K562 (cell line): ENCODE measurements at regions not wholly inside any gene's neighbourhood (a gene's known extent, or its start where the extent isn't known, plus 50 kb on each side); places are given as distances from the start of the nearest gene placed in this dataset.

ENCODE experiments used
- GTF2F1 ChIP-seq: IDR thresholded peaks from 2 replicates; pipeline ENCODE4 v1.6.1; 2011; ENCODE audit warnings: low read depth, low read length, improper control_type of control experiment
- HES1 ChIP-seq: fragments of 450-650 bp; IDR thresholded peaks from 2 replicates; pipeline ENCODE4 v1.6.1; 2016; ENCODE audit warnings: low read depth, mild to moderate bottlenecking, moderate library complexity
- RBM34 ChIP-seq: fragments of 200-400 bp; formaldehyde crosslinking; IDR thresholded peaks from 2 replicates; pipeline ENCODE4 v1.6.1; 2018; ENCODE audit warnings: low read length, borderline replicate concordance; ENCODE audit not compliant: insufficient read depth

DNA sequence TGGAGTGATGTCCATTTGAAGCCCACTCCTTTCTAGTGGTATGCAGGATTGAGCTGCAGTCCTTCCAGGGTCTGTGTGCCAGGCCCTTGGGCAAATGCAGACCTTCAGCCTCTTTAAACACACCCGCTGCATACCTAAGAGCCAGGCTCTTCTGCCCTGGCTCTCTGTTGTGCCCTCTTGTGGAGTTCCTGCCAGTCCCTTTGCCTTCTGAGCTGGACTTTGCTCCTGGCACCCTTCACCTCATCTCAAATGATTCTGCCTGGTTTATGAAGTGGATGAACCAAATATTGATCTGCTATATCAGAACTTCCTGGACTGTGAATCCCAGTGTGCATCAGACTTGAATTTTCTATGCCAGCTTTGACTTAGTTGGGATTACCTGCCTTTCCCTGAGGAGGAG is 158.8 kb downstream of the URB2 start:
- TF ChIP-seq RBM34 (no peak), GTF2F1 (no peak), HES1 (no peak)
